Smooth muscle cell (in vitro differentiated cells): ENCODE measurements at regions not wholly inside any gene's neighbourhood (a gene's known extent, or its start where the extent isn't known, plus 50 kb on each side); places are given as distances from the start of the nearest gene placed in this dataset.

Source experiments
- DNase-seq: peaks from one replicate; lab custom pipeline; 2025; ENCODE audit not compliant: unreplicated experiment; lab: John Stamatoyannopoulos, UW
- H2AFZ ChIP-seq: fragments of 200-600 bp; sonication (generic); 2 replicates; pipeline ENCODE4 v1.6.0; 2016; ENCODE audit warnings: antibody characterized with exemption, low read depth, mild to moderate bottlenecking
- H3F3A ChIP-seq: fragments of 200-600 bp; sonication (generic); 2 replicates; pipeline ENCODE4 v1.6.0; 2017; ENCODE audit warnings: antibody characterized with exemption, low read depth
- H3K27ac ChIP-seq: fragments of 200-600 bp; sonication (generic); 2 replicates; pipeline ENCODE4 v1.5.1; 2016; ENCODE audit warnings: low read depth, mild to moderate bottlenecking
- H3K27me3 ChIP-seq: fragments of 200-600 bp; sonication (generic); 2 replicates; pipeline ENCODE4 v1.6.1; 2016; ENCODE audit warnings: low read depth, mild to moderate bottlenecking
- H3K36me3 ChIP-seq: fragments of 200-600 bp; sonication (generic); 2 replicates; pipeline ENCODE4 v1.5.1; 2016; ENCODE audit warnings: low read depth
- H3K4me1 ChIP-seq: fragments of 200-600 bp; sonication (generic); 2 replicates; pipeline ENCODE4 v1.5.1; 2016; ENCODE audit warnings: low read depth
- H3K4me2 ChIP-seq: fragments of 200-600 bp; sonication (generic); 2 replicates; pipeline ENCODE4 v1.6.0; 2016; ENCODE audit warnings: mild to moderate bottlenecking
- H3K4me3 ChIP-seq: fragments of 200-600 bp; sonication (generic); 2 replicates; pipeline ENCODE4 v1.5.1; 2016; ENCODE audit warnings: mild to moderate bottlenecking
- H3K79me2 ChIP-seq: fragments of 200-600 bp; sonication (generic); 2 replicates; pipeline ENCODE4 v1.6.0; 2016; ENCODE audit warnings: low read depth, mild to moderate bottlenecking
- H3K9ac ChIP-seq: fragments of 200-600 bp; sonication (generic); 2 replicates; pipeline ENCODE4 v1.6.0; 2016; ENCODE audit warnings: low read depth
- H3K9me3 ChIP-seq: fragments of 200-600 bp; sonication (generic); replicated peaks from 2 replicates; pipeline ENCODE4 v1.5.1; 2016; ENCODE audit warnings: low read depth
- H4K20me1 ChIP-seq: fragments of 200-600 bp; sonication (generic); 2 replicates; pipeline ENCODE4 v1.6.0; 2016; ENCODE audit warnings: low read depth
- WGBS: methylation state at CpG from one replicate; pipeline ENCODE4 v1.1.7; 2016; ENCODE audit warnings: low lambda C conversion rate; 5-methylcytosine and 5-hydroxymethylcytosine counted together
- TF ChIP-seq, protein P1 (sequence below): fragments of 200-600 bp; sonication (generic); IDR thresholded peaks from 2 replicates; pipeline ENCODE4 v1.5.1; 2017; ENCODE audit warnings: borderline replicate concordance, mild to moderate bottlenecking, antibody characterized with exemption; ENCODE audit not compliant: insufficient read depth, poor library complexity, severe bottlenecking

DNA sequence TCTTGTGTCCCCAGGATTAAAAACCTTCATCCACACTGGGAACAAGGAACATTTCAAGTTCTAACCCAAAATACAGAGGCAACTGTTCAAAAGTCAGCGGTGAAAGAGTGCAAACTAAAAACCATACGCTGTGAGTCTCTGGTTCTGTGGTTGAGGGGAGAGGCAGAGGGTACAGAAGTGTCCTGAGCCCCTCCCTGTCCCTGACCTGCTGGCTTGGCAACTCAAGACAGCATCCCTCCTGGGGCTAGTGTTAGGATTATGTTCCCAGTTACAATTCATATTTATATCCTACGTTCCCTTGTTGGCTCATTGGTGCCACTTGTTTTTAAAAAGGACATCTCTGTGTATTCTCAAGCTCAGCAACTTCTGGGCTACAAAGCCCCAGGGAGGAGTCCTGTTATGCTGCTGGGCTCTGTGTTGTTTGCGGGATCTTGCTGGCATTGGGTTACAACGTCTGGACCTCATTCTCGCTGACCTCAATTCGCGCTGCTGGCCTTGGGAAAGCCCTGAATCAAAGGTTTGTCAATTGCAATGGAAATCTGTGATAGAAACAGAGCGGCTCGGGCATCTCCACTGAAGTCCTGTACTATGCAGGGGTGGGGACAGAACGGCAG is 420.8 kb downstream of the FUT8 start:
- H3K9me3 ChIP-seq = no peaks in the 10 kb centered on the region
- DNase-seq = no peak
- no peak overlapping the region for H2AFZ ChIP-seq
- H4K20me1 ChIP-seq = no peaks in the 10 kb centered on the region
- peaks cover 39% of the 10 kb centered on the region for H3K27me3 ChIP-seq
- no peak overlapping the region for H3K27ac ChIP-seq
- H3F3A ChIP-seq = no peaks in the 10 kb centered on the region
- TF ChIP-seq, protein P1, sequence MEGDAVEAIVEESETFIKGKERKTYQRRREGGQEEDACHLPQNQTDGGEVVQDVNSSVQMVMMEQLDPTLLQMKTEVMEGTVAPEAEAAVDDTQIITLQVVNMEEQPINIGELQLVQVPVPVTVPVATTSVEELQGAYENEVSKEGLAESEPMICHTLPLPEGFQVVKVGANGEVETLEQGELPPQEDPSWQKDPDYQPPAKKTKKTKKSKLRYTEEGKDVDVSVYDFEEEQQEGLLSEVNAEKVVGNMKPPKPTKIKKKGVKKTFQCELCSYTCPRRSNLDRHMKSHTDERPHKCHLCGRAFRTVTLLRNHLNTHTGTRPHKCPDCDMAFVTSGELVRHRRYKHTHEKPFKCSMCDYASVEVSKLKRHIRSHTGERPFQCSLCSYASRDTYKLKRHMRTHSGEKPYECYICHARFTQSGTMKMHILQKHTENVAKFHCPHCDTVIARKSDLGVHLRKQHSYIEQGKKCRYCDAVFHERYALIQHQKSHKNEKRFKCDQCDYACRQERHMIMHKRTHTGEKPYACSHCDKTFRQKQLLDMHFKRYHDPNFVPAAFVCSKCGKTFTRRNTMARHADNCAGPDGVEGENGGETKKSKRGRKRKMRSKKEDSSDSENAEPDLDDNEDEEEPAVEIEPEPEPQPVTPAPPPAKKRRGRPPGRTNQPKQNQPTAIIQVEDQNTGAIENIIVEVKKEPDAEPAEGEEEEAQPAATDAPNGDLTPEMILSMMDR = no peak
- no peak overlapping the region for H3K4me2 ChIP-seq
- 82% methylated on average over 11 of the region's 11 CpGs for WGBS
- no peak overlapping the region for H3K4me3 ChIP-seq
- no peaks in the 10 kb centered on the region for H3K79me2 ChIP-seq
- no peaks in the 10 kb centered on the region for H3K36me3 ChIP-seq
- H3K9ac ChIP-seq = no peak overlapping the region
- peaks cover 19% of the 10 kb centered on the region for H3K4me1 ChIP-seq

DNA sequence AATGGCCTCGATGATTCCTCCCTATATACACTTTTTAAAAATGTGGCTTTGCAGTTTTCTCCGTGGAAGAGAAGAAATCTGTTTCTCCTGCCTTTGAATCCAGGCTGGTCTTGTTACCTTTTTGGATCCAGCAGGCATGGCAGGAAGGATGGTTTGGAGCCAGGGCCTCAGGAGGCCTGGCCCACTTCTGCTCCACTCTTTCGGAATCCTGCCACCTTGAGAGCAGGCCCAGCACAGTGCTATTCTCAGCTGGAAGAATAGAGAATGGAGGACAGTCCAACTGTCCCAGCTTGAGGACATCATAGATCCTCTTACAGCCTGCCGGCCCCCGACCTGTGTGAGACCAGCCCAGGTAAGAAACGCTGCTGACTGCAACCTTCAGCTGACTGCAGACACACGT is 421.5 kb downstream of the FUT8 start:
- Histone ChIP-seq H3K4me1 (peaks cover 13% of the 10 kb centered on the region), H3K79me2 (no peaks in the 10 kb centered on the region), H4K20me1 (no peaks in the 10 kb centered on the region), H3K27me3 (peaks cover 33% of the 10 kb centered on the region), H3K4me3 (no peak overlapping the region), H3K36me3 (no peaks in the 10 kb centered on the region), H3K4me2 (no peak overlapping the region), H3K9me3 (no peaks in the 10 kb centered on the region), H3F3A (no peaks in the 10 kb centered on the region), H3K9ac (no peak overlapping the region), H2AFZ (no peak overlapping the region), H3K27ac (no peak overlapping the region)
- TF ChIP-seq, protein P1 = no peak
- 96% methylated on average over 7 of the region's 7 CpGs for WGBS
- no peak for DNase-seq

DNA sequence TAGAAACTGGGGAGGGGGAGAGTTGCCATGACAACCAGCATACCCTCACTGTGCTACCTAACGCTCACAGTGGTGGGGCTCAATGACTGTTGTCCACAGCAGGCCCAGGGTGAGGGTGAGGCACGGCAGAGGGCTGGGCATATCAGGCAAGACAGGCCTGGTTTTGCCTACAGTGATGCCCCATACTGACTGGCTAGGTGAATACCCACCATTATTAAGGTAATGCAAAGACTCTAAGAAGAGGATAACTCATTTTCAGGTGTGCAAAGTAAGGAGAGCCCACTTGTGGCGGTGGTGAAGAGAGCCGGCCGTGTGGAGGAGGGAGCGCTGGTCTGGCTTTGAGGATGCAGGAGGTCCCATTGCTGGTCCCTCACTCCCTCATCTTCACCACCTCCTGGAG is 422.3 kb downstream of the FUT8 start:
- no peaks in the 10 kb centered on the region for H3F3A ChIP-seq
- no peaks in the 10 kb centered on the region for H3K79me2 ChIP-seq
- H3K27me3 ChIP-seq = peaks cover 28% of the 10 kb centered on the region
- H4K20me1 ChIP-seq = no peaks in the 10 kb centered on the region
- no peaks in the 10 kb centered on the region for H3K9me3 ChIP-seq
- peaks cover 13% of the 10 kb centered on the region for H3K4me1 ChIP-seq
- H3K4me3 ChIP-seq = no peak overlapping the region
- DNase-seq = no peak
- H2AFZ ChIP-seq = no peak overlapping the region
- H3K4me2 ChIP-seq = no peak overlapping the region
- no peak overlapping the region for H3K9ac ChIP-seq
- H3K27ac ChIP-seq = no peak overlapping the region
- no peaks in the 10 kb centered on the region for H3K36me3 ChIP-seq
- TF ChIP-seq, protein P1 = no peak
- WGBS = 96% methylated on average over 6 of the region's 6 CpGs

DNA sequence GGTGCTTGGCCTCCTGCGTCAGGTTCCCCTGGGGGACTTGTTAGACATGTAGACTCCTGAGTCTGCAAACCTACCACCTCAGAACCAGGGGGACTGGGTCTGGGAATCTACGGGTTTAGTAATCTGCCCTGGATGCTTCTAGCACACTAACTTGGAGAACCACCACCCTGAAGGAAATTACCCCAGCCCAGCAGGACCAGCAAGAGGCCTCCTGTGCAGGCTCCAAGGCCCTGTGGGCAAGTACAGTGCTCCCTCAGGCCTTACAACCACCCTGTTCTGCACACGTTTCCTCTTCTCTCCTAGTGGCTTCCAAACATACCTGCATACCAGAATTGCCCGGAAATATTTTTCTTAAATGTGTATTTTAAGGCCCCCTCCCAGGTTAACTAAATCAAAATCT is 423.0 kb downstream of the FUT8 start:
- no peak overlapping the region for H2AFZ ChIP-seq
- 87% methylated on average over 4 of the region's 4 CpGs for WGBS
- no peaks in the 10 kb centered on the region for H3K36me3 ChIP-seq
- H3K27ac ChIP-seq = no peak overlapping the region
- H3K79me2 ChIP-seq = no peaks in the 10 kb centered on the region
- H3K4me1 ChIP-seq = peaks cover 13% of the 10 kb centered on the region
- no peaks in the 10 kb centered on the region for H4K20me1 ChIP-seq
- H3K27me3 ChIP-seq = peaks cover 24% of the 10 kb centered on the region
- H3K9ac ChIP-seq = no peak overlapping the region
- no peak overlapping the region for H3K4me2 ChIP-seq
- TF ChIP-seq, protein P1 = no peak
- no peak overlapping the region for H3K4me3 ChIP-seq
- no peaks in the 10 kb centered on the region for H3K9me3 ChIP-seq
- H3F3A ChIP-seq = no peaks in the 10 kb centered on the region
- no peak for DNase-seq
